BE2C (cell line): ENCODE measurements at regions not wholly inside any gene's neighbourhood (a gene's known extent, or its start where the extent isn't known, plus 50 kb on each side); places are given as distances from the start of the nearest gene placed in this dataset.

ENCODE experiments used
- DNase-seq: peaks from one replicate; pipeline ENCODE4 v3.0.0-alpha.2; 2020
- H3K27me3 ChIP-seq: fragments of 250-450 bp; sonication (Bioruptor Pico); 2 replicates; pipeline ENCODE4 v1.5.1; 2020; ENCODE audit warnings: mild to moderate bottlenecking
- H3K36me3 ChIP-seq: fragments of 250-450 bp; sonication (Bioruptor Pico); 2 replicates; pipeline ENCODE4 v1.5.1; 2020; ENCODE audit warnings: mild to moderate bottlenecking
- H3K4me1 ChIP-seq: fragments of 250-450 bp; sonication (Bioruptor Pico); 2 replicates; pipeline ENCODE4 v1.5.1; 2020
- H3K4me3 ChIP-seq: 2 replicates; pipeline ENCODE4 v1.5.1; 2011; ENCODE audit warnings: low read depth, low read length
- H3K9me3 ChIP-seq: fragments of 250-450 bp; sonication (Bioruptor Pico); 2 replicates; pipeline ENCODE4 v1.5.1; 2020
- CTCF ChIP-seq: IDR thresholded peaks from 2 replicates; pipeline ENCODE4 v1.5.1; 2012; ENCODE audit warnings: mild to moderate bottlenecking, low read depth, low read length

GRCh38 chr3:10601857-10602230 lies 96.5 kb upstream of the ATP2B2 start:
- H3K9me3 ChIP-seq: no peaks in the 10 kb centered on the region
- no peaks in the 10 kb centered on the region for H3K4me1 ChIP-seq
- H3K4me3 ChIP-seq: no peak overlapping the region
- no peaks in the 10 kb centered on the region for H3K27me3 ChIP-seq
- TF ChIP-seq CTCF: no peak
- H3K36me3 ChIP-seq: no peaks in the 10 kb centered on the region
- no peak for DNase-seq

- no peak for TF ChIP-seq CTCF
- no peak overlapping the region for H3K4me3 ChIP-seq
- no peak for DNase-seq
- H3K4me1 ChIP-seq: no peaks in the 10 kb centered on the region
- H3K36me3 ChIP-seq: no peaks in the 10 kb centered on the region
- H3K27me3 ChIP-seq: no peaks in the 10 kb centered on the region
- no peaks in the 10 kb centered on the region for H3K9me3 ChIP-seq
These were observed 96.9 kb upstream of the ATP2B2 start for GRCh38 chr3:10602271-10602670.

- no peak for DNase-seq
These were observed 97.7 kb upstream of the ATP2B2 start for GRCh38 chr3:10602769-10603768.

GRCh38 chr3:10609134-10609533 lies 103.7 kb upstream of the ATP2B2 start:
- H3K9me3 ChIP-seq: no peaks in the 10 kb centered on the region
- no peaks in the 10 kb centered on the region for H3K36me3 ChIP-seq
- no peak for TF ChIP-seq CTCF
- no peak overlapping the region for H3K4me3 ChIP-seq
- H3K4me1 ChIP-seq: no peaks in the 10 kb centered on the region
- DNase-seq: no peak
- H3K27me3 ChIP-seq: no peaks in the 10 kb centered on the region

More at GRCh38 chr3:10602769-10603768, 97.7 kb upstream of the ATP2B2 start:
- H3K4me3 ChIP-seq: no peak overlapping the region
- no peaks in the 10 kb centered on the region for H3K9me3 ChIP-seq
- H3K36me3 ChIP-seq: no peaks in the 10 kb centered on the region
- TF ChIP-seq CTCF: no peak
- no peaks in the 10 kb centered on the region for H3K27me3 ChIP-seq
- H3K4me1 ChIP-seq: no peaks in the 10 kb centered on the region

- no peak for DNase-seq
- no peaks in the 10 kb centered on the region for H3K4me1 ChIP-seq
These were observed 108.8 kb upstream of the ATP2B2 start for GRCh38 chr3:10614168-10614567.

More at GRCh38 chr3:10614168-10614567, 108.8 kb upstream of the ATP2B2 start:
- TF ChIP-seq CTCF: no peak
- H3K4me3 ChIP-seq: no peak overlapping the region
- H3K36me3 ChIP-seq: no peaks in the 10 kb centered on the region
- no peaks in the 10 kb centered on the region for H3K27me3 ChIP-seq
- H3K9me3 ChIP-seq: no peaks in the 10 kb centered on the region
